ENCODE measurements at regions not wholly inside any gene's neighbourhood (a gene's known extent, or its start where the extent isn't known, plus 50 kb on each side); places are given as distances from the start of the nearest gene placed in this dataset.

- no peak for DNase-seq
These were observed 187.5 kb downstream of the AHR start for GRCh38 chr7:17485904-17486303.

GRCh38 chr7:17486835-17487234, 188.4 kb downstream of the AHR start:
- DNase-seq: no peak

- no peak for DNase-seq
These were observed 188.9 kb downstream of the AHR start for GRCh38 chr7:17487343-17487742.

GRCh38 chr7:17488829-17489228, 190.4 kb downstream of the AHR start:
- no peak for DNase-seq

GRCh38 chr7:17489961-17490360, 191.5 kb downstream of the AHR start:
- DNase-seq: no peak

GRCh38 chr7:17490825-17491224, 192.4 kb downstream of the AHR start:
- no peak for DNase-seq

GRCh38 chr7:17492437-17492836, 194.0 kb downstream of the AHR start:
- DNase-seq: no peak

GRCh38 chr7:17493446-17493845, 195.0 kb downstream of the AHR start:
- DNase-seq: no peak

- DNase-seq: no peak
These were observed 197.4 kb downstream of the AHR start for GRCh38 chr7:17495655-17496394.

GRCh38 chr7:17497136-17497535, 198.7 kb downstream of the AHR start:
- no peak for DNase-seq

- no peak for DNase-seq
These were observed 199.2 kb downstream of the AHR start for GRCh38 chr7:17497549-17498167.

GRCh38 chr7:17498230-17498629, 199.8 kb downstream of the AHR start:
- DNase-seq: no peak

GRCh38 chr7:17500736-17501135, 202.3 kb downstream of the AHR start:
- no peak for DNase-seq

- DNase-seq: no peak
These were observed 203.2 kb downstream of the AHR start for GRCh38 chr7:17501441-17502212.

GRCh38 chr7:17502213-17503060, 204.0 kb downstream of the AHR start:
- DNase-seq: no peak

- peak; percentile 27 for DNase-seq
These were observed 207.6 kb downstream of the AHR start for GRCh38 chr7:17506095-17506494.

- DNase-seq: no peak
These were observed 208.1 kb downstream of the AHR start for GRCh38 chr7:17506596-17506995.

GRCh38 chr7:17507717-17508116, 209.3 kb downstream of the AHR start:
- DNase-seq: no peak

GRCh38 chr7:17512181-17512675, 213.8 kb downstream of the AHR start:
- DNase-seq: no peak

GRCh38 chr7:17516771-17517170, 218.3 kb downstream of the AHR start:
- no peak for DNase-seq

- DNase-seq: no peak
These were observed 222.5 kb downstream of the AHR start for GRCh38 chr7:17520941-17521340.

- no peak for DNase-seq
These were observed 223.0 kb downstream of the AHR start for GRCh38 chr7:17521437-17521836.
